ENCODE measurements at regions not wholly inside any gene's neighbourhood (a gene's known extent, or its start where the extent isn't known, plus 50 kb on each side); places are given as distances from the start of the nearest gene placed in this dataset.

GRCh38 chr3:41138146-41138545 is 61.2 kb upstream of the CTNNB1 start:
- ChIA-PET POLR2A (ENCODE audit: low non-redundant PET) (no interaction called here), CTCF (interaction anchor here (0.6 kb wide), 1 partner anchor 30 kb away, joined by 3 read pairs; no protein-coding TSS in a partner anchor)
- peak overlapping the region; percentile 66; the same call in 1 of the 2 replicates for H3K27ac ChIP-seq
- no peak for DNase-seq (ENCODE audit: low spot score)
- TF ChIP-seq, protein P1, sequence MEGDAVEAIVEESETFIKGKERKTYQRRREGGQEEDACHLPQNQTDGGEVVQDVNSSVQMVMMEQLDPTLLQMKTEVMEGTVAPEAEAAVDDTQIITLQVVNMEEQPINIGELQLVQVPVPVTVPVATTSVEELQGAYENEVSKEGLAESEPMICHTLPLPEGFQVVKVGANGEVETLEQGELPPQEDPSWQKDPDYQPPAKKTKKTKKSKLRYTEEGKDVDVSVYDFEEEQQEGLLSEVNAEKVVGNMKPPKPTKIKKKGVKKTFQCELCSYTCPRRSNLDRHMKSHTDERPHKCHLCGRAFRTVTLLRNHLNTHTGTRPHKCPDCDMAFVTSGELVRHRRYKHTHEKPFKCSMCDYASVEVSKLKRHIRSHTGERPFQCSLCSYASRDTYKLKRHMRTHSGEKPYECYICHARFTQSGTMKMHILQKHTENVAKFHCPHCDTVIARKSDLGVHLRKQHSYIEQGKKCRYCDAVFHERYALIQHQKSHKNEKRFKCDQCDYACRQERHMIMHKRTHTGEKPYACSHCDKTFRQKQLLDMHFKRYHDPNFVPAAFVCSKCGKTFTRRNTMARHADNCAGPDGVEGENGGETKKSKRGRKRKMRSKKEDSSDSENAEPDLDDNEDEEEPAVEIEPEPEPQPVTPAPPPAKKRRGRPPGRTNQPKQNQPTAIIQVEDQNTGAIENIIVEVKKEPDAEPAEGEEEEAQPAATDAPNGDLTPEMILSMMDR (conservative IDR thresholded peaks at IDR 0.05; ENCODE audit: low read depth) = no peak

- ChIA-PET CTCF (no interaction called here), POLR2A (ENCODE audit: low non-redundant PET) (no interaction called here)
- TF ChIP-seq, protein P1 (conservative IDR thresholded peaks at IDR 0.05; ENCODE audit: low read depth) = no peak
- H3K27ac ChIP-seq = no peak overlapping the region
- DNase-seq (ENCODE audit: low spot score) = no peak
Observed at GRCh38 chr3:41138601-41139000, 60.7 kb upstream of the CTNNB1 start.

- DNase-seq (ENCODE audit: low spot score) = no peak
- POLR2A ChIA-PET (ENCODE audit: low non-redundant PET) = no interaction called here
- CTCF ChIA-PET = no interaction called here
- TF ChIP-seq, protein P1 (conservative IDR thresholded peaks at IDR 0.05; ENCODE audit: low read depth) = no peak
- no peak overlapping the region for H3K27ac ChIP-seq
Observed at GRCh38 chr3:41140242-41140641, 59.1 kb upstream of the CTNNB1 start.

DNA sequence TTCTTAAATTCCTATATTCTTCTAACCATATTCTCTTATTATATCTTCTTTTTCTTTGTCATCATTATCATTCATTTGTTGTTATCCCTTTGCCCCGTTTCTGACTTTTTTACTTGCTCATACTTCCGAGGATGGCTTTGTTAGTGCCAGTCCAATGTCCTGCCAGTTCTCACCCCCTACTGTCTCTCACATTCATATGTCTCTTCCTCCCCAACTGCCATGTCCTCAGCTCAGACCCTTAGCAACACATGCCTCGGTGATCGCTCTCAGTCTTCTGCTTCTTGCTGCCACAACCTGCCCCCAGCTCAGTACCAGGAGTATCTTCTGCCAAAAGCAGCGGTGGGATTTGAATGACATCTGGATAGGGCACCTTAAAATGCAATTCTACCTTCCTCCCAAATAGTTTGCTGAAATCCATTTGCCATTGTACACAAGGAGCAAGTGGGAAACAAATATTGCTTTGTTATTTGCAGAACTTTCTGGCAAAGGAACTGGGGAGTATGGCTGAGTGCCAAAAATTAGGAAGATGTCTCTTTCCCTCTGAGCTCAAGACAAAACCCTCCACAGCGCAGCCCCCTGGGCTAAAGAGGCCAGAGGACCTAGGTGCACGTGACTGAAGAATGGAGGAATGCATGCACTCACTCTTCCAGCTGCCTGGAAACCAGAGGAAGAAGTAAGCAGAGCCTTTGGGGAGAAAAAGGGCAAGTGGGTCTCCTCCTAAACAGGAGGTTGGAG is 57.7 kb upstream of the CTNNB1 start:
- CTCF ChIA-PET = no interaction called here
- POLR2A ChIA-PET (ENCODE audit: low non-redundant PET) = no interaction called here
- no peak for DNase-seq (ENCODE audit: low spot score)
- no peak overlapping the region for H3K27ac ChIP-seq
- TF ChIP-seq, protein P1 (conservative IDR thresholded peaks at IDR 0.05; ENCODE audit: low read depth) = no peak

DNA sequence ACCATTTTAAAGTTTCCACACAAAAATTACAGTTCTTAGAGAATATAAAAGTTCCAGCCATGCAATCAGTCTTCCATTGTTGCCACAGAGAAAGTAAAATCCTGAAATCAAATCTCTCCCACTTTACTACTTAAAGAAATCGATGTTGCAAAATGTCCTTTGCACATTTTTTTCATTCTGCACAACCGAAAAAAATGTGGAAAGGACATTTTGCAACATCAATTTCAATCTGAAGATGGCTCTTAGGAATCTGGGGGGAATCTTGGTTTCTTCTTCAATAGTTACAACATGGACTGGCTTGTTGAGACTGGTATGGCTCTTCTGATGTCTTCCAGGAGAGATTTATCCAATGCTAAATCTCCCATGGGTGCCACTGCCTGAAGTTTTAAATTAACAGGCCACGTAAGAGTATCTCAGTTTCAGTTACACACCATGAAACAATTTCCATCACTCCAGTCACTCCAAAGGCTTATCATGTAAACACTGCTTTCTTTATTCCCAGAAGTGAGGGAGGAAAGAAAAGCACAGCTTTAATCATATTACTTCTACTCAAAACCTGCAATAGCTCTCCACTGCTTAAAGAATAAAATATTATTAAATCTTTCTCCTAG is 55.8 kb upstream of the CTNNB1 start:
- CTCF ChIA-PET = no interaction called here
- TF ChIP-seq, protein P1 (conservative IDR thresholded peaks at IDR 0.05; ENCODE audit: low read depth) = no peak

DNA sequence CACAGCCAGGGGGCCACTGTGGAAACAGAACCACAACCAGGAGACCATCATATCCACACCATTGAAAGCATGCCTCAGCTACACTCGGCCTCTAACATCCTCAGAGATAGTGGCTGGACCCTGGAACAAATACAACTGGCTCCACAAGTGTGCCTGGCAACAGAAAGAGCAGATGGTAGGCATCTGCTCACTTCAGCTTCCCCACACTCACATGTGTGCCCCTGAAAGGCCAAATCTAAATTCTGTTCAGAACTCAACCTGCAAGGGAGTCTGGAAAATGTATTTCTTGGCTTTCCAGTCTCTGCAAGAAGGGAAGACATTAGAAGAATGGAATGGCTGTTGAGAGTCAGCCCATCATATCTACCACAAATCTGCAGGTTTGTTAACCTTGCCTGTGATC is 54.7 kb upstream of the CTNNB1 start:
- no peak for DNase-seq (ENCODE audit: low spot score)
- H3K27ac ChIP-seq = no peak overlapping the region
- ChIA-PET CTCF (no interaction called here), POLR2A (ENCODE audit: low non-redundant PET) (no interaction called here)
- TF ChIP-seq, protein P1 (conservative IDR thresholded peaks at IDR 0.05; ENCODE audit: low read depth) = no peak

More for the DNA sequence above, 55.8 kb upstream of the CTNNB1 start:
- H3K27ac ChIP-seq = no peak overlapping the region
- POLR2A ChIA-PET (ENCODE audit: low non-redundant PET) = no interaction called here
- DNase-seq (ENCODE audit: low spot score) = no peak
